ENCODE measurements at regions not wholly inside any gene's neighbourhood (a gene's known extent, or its start where the extent isn't known, plus 50 kb on each side); places are given as distances from the start of the nearest gene placed in this dataset.

GRCh38 chr2:120552800-120553481 is 182.7 kb upstream of the GLI2 start:
- intact Hi-C loops (cut with DNase I) = no loop called here
- H3K9ac ChIP-seq (ENCODE audit: low read length in 3 of 3) = no peak overlapping the region
- peak; percentile 88 for FAIRE-seq
- TF ChIP-seq CTCF (IDR thresholded peaks at IDR 0.05; ENCODE audit: borderline replicate concordance, extremely low read depth, insufficient read depth) = peak; percentile 63
- H3K9me3 ChIP-seq (ENCODE audit: control insufficient read depth in 2 of 3, insufficient read depth in 1 of 3, low read length in 3 of 3) = no peaks in the 10 kb centered on the region
- peaks cover 25% of the 10 kb centered on the region for H3K27me3 ChIP-seq (ENCODE audit: control insufficient read depth, insufficient read depth, low read length)
- H3K27ac ChIP-seq (ENCODE audit: low read depth in 2 of 2, low read length in 2 of 2) = peak overlapping the region in 1 of 2 donors; percentile 40
- H3K4me3 ChIP-seq (ENCODE audit: low read length in 3 of 3) = peak overlapping the region in 1 of 3 donors; percentile 24
- H3K36me3 ChIP-seq (ENCODE audit: control insufficient read depth in 2 of 3, insufficient read depth in 3 of 3, low read length in 3 of 3) = no peaks in the 10 kb centered on the region
- peak; percentile 74 to 94 (median 76) for DNase-seq
- H3K4me1 ChIP-seq (ENCODE audit: control insufficient read depth in 2 of 3, insufficient read depth in 2 of 3, low read depth in 1 of 3, low read length in 3 of 3) = peaks cover 0 to 16% (median 10%) of the 10 kb centered on the region in 3 donors

- FAIRE-seq = no peak
- peaks cover 0 to 16% (median 10%) of the 10 kb centered on the region in 3 donors for H3K4me1 ChIP-seq (ENCODE audit: control insufficient read depth in 2 of 3, insufficient read depth in 2 of 3, low read depth in 1 of 3, low read length in 3 of 3)
- peaks cover 32% of the 10 kb centered on the region for H3K27me3 ChIP-seq (ENCODE audit: control insufficient read depth, insufficient read depth, low read length)
- intact Hi-C loops (cut with DNase I) = no loop called here
- no peak for DNase-seq
- H3K27ac ChIP-seq (ENCODE audit: low read depth in 2 of 2, low read length in 2 of 2) = no peak overlapping the region
- no peaks in the 10 kb centered on the region for H3K36me3 ChIP-seq (ENCODE audit: control insufficient read depth in 2 of 3, insufficient read depth in 3 of 3, low read length in 3 of 3)
- no peak overlapping the region for H3K4me3 ChIP-seq (ENCODE audit: low read length in 3 of 3)
- no peak for TF ChIP-seq CTCF (IDR thresholded peaks at IDR 0.05; ENCODE audit: borderline replicate concordance, extremely low read depth, insufficient read depth)
- no peaks in the 10 kb centered on the region for H3K9me3 ChIP-seq (ENCODE audit: control insufficient read depth in 2 of 3, insufficient read depth in 1 of 3, low read length in 3 of 3)
- no peak overlapping the region for H3K9ac ChIP-seq (ENCODE audit: low read length in 3 of 3)
Observed at GRCh38 chr2:120554625-120555032, 181.0 kb upstream of the GLI2 start.

- intact Hi-C loops (cut with DNase I) = no loop called here
- H3K27me3 ChIP-seq (ENCODE audit: control insufficient read depth, insufficient read depth, low read length) = peaks cover 32% of the 10 kb centered on the region
- TF ChIP-seq CTCF (IDR thresholded peaks at IDR 0.05; ENCODE audit: borderline replicate concordance, extremely low read depth, insufficient read depth) = no peak
- no peaks in the 10 kb centered on the region for H3K36me3 ChIP-seq (ENCODE audit: control insufficient read depth in 2 of 3, insufficient read depth in 3 of 3, low read length in 3 of 3)
- no peak overlapping the region for H3K9ac ChIP-seq (ENCODE audit: low read length in 3 of 3)
- no peak overlapping the region for H3K4me3 ChIP-seq (ENCODE audit: low read length in 3 of 3)
- H3K27ac ChIP-seq (ENCODE audit: low read depth in 2 of 2, low read length in 2 of 2) = no peak overlapping the region
- FAIRE-seq (no peak), DNase-seq (no peak)
- no peaks in the 10 kb centered on the region for H3K9me3 ChIP-seq (ENCODE audit: control insufficient read depth in 2 of 3, insufficient read depth in 1 of 3, low read length in 3 of 3)
- peaks cover 0 to 16% (median 10%) of the 10 kb centered on the region in 3 donors for H3K4me1 ChIP-seq (ENCODE audit: control insufficient read depth in 2 of 3, insufficient read depth in 2 of 3, low read depth in 1 of 3, low read length in 3 of 3)
Observed at GRCh38 chr2:120555092-120555491, 180.6 kb upstream of the GLI2 start.

Data from kidney (tissue), 13 donors.